ENCODE measurements at regions not wholly inside any gene's neighbourhood (a gene's known extent, or its start where the extent isn't known, plus 50 kb on each side); places are given as distances from the start of the nearest gene placed in this dataset.

DNA sequence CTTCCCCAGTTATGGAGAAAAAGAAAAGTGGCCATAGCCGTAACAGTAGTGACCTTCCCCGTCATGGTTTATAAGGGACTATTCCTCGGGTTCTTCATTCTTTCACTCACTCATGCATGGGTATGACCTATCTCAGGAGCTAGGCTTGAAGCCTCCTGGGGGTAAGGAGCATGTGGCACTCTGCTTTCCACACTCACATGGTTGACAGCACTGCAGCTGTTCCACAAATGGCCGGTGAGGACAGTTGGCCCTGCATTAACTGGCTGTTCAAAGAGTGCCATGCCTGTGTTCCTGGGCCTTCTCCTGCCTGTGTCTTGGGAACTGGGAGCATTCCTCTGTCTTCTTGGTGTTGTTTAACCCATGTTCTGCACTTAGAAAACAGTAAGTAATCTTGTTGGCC, 66.2 kb upstream of the PNMA1 start:
- no peaks in the 10 kb centered on the region for H3K9me3 ChIP-seq (ENCODE audit: insufficient read depth, low read depth, low read length)
- H3K79me2 ChIP-seq (ENCODE audit: control insufficient read depth, insufficient read depth, low read length, poor library complexity), result peaks cover 9% of the 10 kb centered on the region
- no peak overlapping the region for H2BK120ac ChIP-seq (ENCODE audit: insufficient read depth, low read length, poor library complexity)
- peaks cover 0 to 2% of the 10 kb centered on the region in 2 experiments for H3K36me3 ChIP-seq (ENCODE audit: control insufficient read depth in 1 of 2, insufficient read depth in 2 of 2, low read length in 2 of 2)
- H3K9ac ChIP-seq (ENCODE audit: low read length), result no peak overlapping the region
- DNase-seq, result no peak
- H3K4me1 ChIP-seq (ENCODE audit: control insufficient read depth in 1 of 2, insufficient read depth in 2 of 2, low read length in 2 of 2), result peaks cover 29 to 33% of the 10 kb centered on the region in 2 experiments
- H3K27me3 ChIP-seq (ENCODE audit: insufficient read depth, low read length), result no peaks in the 10 kb centered on the region
- H3K23ac ChIP-seq (ENCODE audit: low read length), result no peak overlapping the region
- no peak overlapping the region for H3K4me2 ChIP-seq (ENCODE audit: low read length)
- H3K14ac ChIP-seq (ENCODE audit: low read length), result no peak overlapping the region
- no peak overlapping the region for H3K27ac ChIP-seq (ENCODE audit: low read depth, low read length)
- H4K91ac ChIP-seq (ENCODE audit: low read depth, low read length), result no peak overlapping the region
- H2AK5ac ChIP-seq (ENCODE audit: low read length), result no peak overlapping the region
- no peak overlapping the region for H2BK5ac ChIP-seq (ENCODE audit: low read depth, low read length, poor library complexity)
- peak overlapping the region; percentile 1 for H3K4ac ChIP-seq (ENCODE audit: low read depth, low read length)
- no peak overlapping the region for H2AFZ ChIP-seq (ENCODE audit: insufficient read depth, low read length, poor library complexity)
- peaks cover 21% of the 10 kb centered on the region for H3K79me1 ChIP-seq (ENCODE audit: low read length)
- no peak overlapping the region for H3K4me3 ChIP-seq (ENCODE audit: low read depth, low read length)
- no peak overlapping the region for H3K18ac ChIP-seq (ENCODE audit: low read length)
- no peak overlapping the region for H4K12ac ChIP-seq (ENCODE audit: low read depth, low read length)
- H2BK12ac ChIP-seq (ENCODE audit: low read length), result no peak overlapping the region
- no CpG with 5 or more reads among the region's 4 CpGs for WGBS (ENCODE audit: extremely low coverage, insufficient coverage, insufficient read length)
- no peak overlapping the region for H4K8ac ChIP-seq (ENCODE audit: low read depth, low read length)

DNA sequence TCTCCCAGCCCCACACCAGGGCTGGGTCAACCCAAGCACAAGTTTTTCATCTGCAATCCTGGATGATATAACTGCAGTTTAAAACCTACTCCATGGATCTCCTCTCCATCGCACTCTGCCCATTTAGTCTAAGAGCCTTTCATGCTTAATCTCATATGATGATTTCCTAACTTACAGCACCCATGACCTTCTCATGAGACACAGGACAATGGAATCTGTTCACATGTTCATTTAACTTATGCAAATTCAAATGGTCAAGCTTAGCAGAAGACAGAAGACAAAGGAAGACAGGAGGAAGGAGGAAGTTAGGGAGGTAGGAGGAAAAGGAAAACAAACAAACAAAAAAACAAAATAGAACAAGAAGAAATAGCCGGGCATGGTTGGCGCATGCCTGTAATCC, 64.6 kb upstream of the PNMA1 start:
- no peak overlapping the region for H2AFZ ChIP-seq (ENCODE audit: insufficient read depth, low read length, poor library complexity)
- peaks cover 0 to 2% of the 10 kb centered on the region in 2 experiments for H3K36me3 ChIP-seq (ENCODE audit: control insufficient read depth in 1 of 2, insufficient read depth in 2 of 2, low read length in 2 of 2)
- H3K18ac ChIP-seq (ENCODE audit: low read length), result no peak overlapping the region
- no peak overlapping the region for H2AK5ac ChIP-seq (ENCODE audit: low read length)
- H2BK12ac ChIP-seq (ENCODE audit: low read length), result no peak overlapping the region
- H3K4me1 ChIP-seq (ENCODE audit: control insufficient read depth in 1 of 2, insufficient read depth in 2 of 2, low read length in 2 of 2), result peaks cover 23 to 24% of the 10 kb centered on the region in 2 experiments
- peaks cover 6% of the 10 kb centered on the region for H3K79me1 ChIP-seq (ENCODE audit: low read length)
- H2BK5ac ChIP-seq (ENCODE audit: low read depth, low read length, poor library complexity), result no peak overlapping the region
- no peaks in the 10 kb centered on the region for H3K9me3 ChIP-seq (ENCODE audit: insufficient read depth, low read depth, low read length)
- H3K4me3 ChIP-seq (ENCODE audit: low read depth, low read length), result no peak overlapping the region
- H4K12ac ChIP-seq (ENCODE audit: low read depth, low read length), result no peak overlapping the region
- H3K4ac ChIP-seq (ENCODE audit: low read depth, low read length), result no peak overlapping the region
- no peaks in the 10 kb centered on the region for H3K27me3 ChIP-seq (ENCODE audit: insufficient read depth, low read length)
- no peak overlapping the region for H3K27ac ChIP-seq (ENCODE audit: low read depth, low read length)
- H3K79me2 ChIP-seq (ENCODE audit: control insufficient read depth, insufficient read depth, low read length, poor library complexity), result peaks cover 2% of the 10 kb centered on the region
- H3K9ac ChIP-seq (ENCODE audit: low read length), result no peak overlapping the region
- H4K91ac ChIP-seq (ENCODE audit: low read depth, low read length), result no peak overlapping the region
- H3K23ac ChIP-seq (ENCODE audit: low read length), result no peak overlapping the region
- no peak overlapping the region for H2BK120ac ChIP-seq (ENCODE audit: insufficient read depth, low read length, poor library complexity)
- no peak overlapping the region for H3K4me2 ChIP-seq (ENCODE audit: low read length)
- H3K14ac ChIP-seq (ENCODE audit: low read length), result no peak overlapping the region
- DNase-seq, result no peak
- no peak overlapping the region for H4K8ac ChIP-seq (ENCODE audit: low read depth, low read length)
- no CpG with 5 or more reads among the region's 3 CpGs for WGBS (ENCODE audit: extremely low coverage, insufficient coverage, insufficient read length)

DNA sequence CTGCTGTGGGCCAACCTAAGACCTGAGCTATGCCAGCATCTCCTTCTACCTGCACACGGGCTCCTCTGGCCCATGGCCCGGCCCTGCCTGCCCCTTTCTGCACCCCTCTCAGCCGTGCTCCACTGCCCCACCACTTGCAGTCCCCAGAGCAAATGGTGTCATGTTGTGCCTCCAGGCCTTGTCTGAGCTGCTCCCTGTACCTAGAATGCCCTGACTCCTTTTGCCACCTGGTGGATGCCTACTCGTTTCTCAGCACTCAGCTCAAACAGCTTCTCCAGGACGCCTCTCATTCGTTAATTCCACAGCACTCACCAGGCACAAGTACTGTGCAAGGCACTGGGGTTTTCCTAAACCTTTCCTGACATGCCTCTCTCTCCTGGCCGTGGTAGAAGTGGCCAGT, 63.2 kb upstream of the PNMA1 start:
- H3K79me2 ChIP-seq (ENCODE audit: control insufficient read depth, insufficient read depth, low read length, poor library complexity), result no peaks in the 10 kb centered on the region
- no peak overlapping the region for H2BK5ac ChIP-seq (ENCODE audit: low read depth, low read length, poor library complexity)
- H2BK12ac ChIP-seq (ENCODE audit: low read length), result no peak overlapping the region
- H3K18ac ChIP-seq (ENCODE audit: low read length), result no peak overlapping the region
- DNase-seq, result no peak
- H3K9me3 ChIP-seq (ENCODE audit: insufficient read depth, low read depth, low read length), result no peaks in the 10 kb centered on the region
- no peaks in the 10 kb centered on the region for H3K79me1 ChIP-seq (ENCODE audit: low read length)
- H4K12ac ChIP-seq (ENCODE audit: low read depth, low read length), result no peak overlapping the region
- peak overlapping the region; percentile 17 for H3K9ac ChIP-seq (ENCODE audit: low read length)
- no peak overlapping the region for H2BK120ac ChIP-seq (ENCODE audit: insufficient read depth, low read length, poor library complexity)
- no peak overlapping the region for H3K4me3 ChIP-seq (ENCODE audit: low read depth, low read length)
- no peak overlapping the region for H4K8ac ChIP-seq (ENCODE audit: low read depth, low read length)
- H2AK5ac ChIP-seq (ENCODE audit: low read length), result no peak overlapping the region
- H3K27me3 ChIP-seq (ENCODE audit: insufficient read depth, low read length), result no peaks in the 10 kb centered on the region
- peaks cover 11 to 13% of the 10 kb centered on the region in 2 experiments for H3K4me1 ChIP-seq (ENCODE audit: control insufficient read depth in 1 of 2, insufficient read depth in 2 of 2, low read length in 2 of 2)
- H3K4ac ChIP-seq (ENCODE audit: low read depth, low read length), result no peak overlapping the region
- H3K23ac ChIP-seq (ENCODE audit: low read length), result no peak overlapping the region
- WGBS (ENCODE audit: extremely low coverage, insufficient coverage, insufficient read length), result no CpG with 5 or more reads among the region's 7 CpGs
- peaks cover 0 to 2% of the 10 kb centered on the region in 2 experiments for H3K36me3 ChIP-seq (ENCODE audit: control insufficient read depth in 1 of 2, insufficient read depth in 2 of 2, low read length in 2 of 2)
- no peak overlapping the region for H3K27ac ChIP-seq (ENCODE audit: low read depth, low read length)
- no peak overlapping the region for H3K14ac ChIP-seq (ENCODE audit: low read length)
- no peak overlapping the region for H4K91ac ChIP-seq (ENCODE audit: low read depth, low read length)
- H3K4me2 ChIP-seq (ENCODE audit: low read length), result no peak overlapping the region
- H2AFZ ChIP-seq (ENCODE audit: insufficient read depth, low read length, poor library complexity), result no peak overlapping the region

DNA sequence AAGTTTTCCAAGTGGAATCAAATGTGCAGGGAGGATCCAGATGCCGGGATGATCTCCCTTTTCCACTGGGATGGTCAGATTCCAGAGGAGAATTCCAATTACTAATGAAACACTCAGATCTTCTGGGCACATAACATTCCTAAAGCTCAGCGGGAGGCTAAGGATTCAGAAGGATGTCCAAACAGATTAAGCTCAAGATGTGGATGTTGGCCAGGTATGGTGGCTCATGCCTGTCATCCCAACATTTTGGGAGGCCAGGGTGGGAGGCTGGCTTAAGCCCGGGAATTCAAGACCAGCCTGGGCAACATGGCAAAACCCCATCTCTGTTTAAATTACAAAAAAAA, 62.0 kb upstream of the PNMA1 start:
- H3K79me1 ChIP-seq (ENCODE audit: low read length), result no peaks in the 10 kb centered on the region
- no CpG with 5 or more reads among the region's 3 CpGs for WGBS (ENCODE audit: extremely low coverage, insufficient coverage, insufficient read length)

More for the DNA sequence above, 62.0 kb upstream of the PNMA1 start:
- Histone ChIP-seq H3K27me3 (ENCODE audit: insufficient read depth, low read length) (no peaks in the 10 kb centered on the region), H3K4ac (ENCODE audit: low read depth, low read length) (no peak overlapping the region), H3K4me3 (ENCODE audit: low read depth, low read length) (no peak overlapping the region), H2AK5ac (ENCODE audit: low read length) (no peak overlapping the region), H4K12ac (ENCODE audit: low read depth, low read length) (no peak overlapping the region), H4K8ac (ENCODE audit: low read depth, low read length) (no peak overlapping the region), H3K9me3 (ENCODE audit: insufficient read depth, low read depth, low read length) (no peaks in the 10 kb centered on the region), H3K18ac (ENCODE audit: low read length) (no peak overlapping the region), H4K91ac (ENCODE audit: low read depth, low read length) (no peak overlapping the region), H2BK5ac (ENCODE audit: low read depth, low read length, poor library complexity) (no peak overlapping the region), H2BK120ac (ENCODE audit: insufficient read depth, low read length, poor library complexity) (no peak overlapping the region), H3K4me2 (ENCODE audit: low read length) (no peak overlapping the region), H3K9ac (ENCODE audit: low read length) (no peak overlapping the region), H3K36me3 (ENCODE audit: control insufficient read depth in 1 of 2, insufficient read depth in 2 of 2, low read length in 2 of 2) (peaks cover 0 to 2% of the 10 kb centered on the region in 2 experiments), H3K4me1 (ENCODE audit: control insufficient read depth in 1 of 2, insufficient read depth in 2 of 2, low read length in 2 of 2) (peaks cover 20 to 21% of the 10 kb centered on the region in 2 experiments), H2BK12ac (ENCODE audit: low read length) (no peak overlapping the region), H3K23ac (ENCODE audit: low read length) (no peak overlapping the region), H2AFZ (ENCODE audit: insufficient read depth, low read length, poor library complexity) (no peak overlapping the region), H3K14ac (ENCODE audit: low read length) (no peak overlapping the region), H3K79me2 (ENCODE audit: control insufficient read depth, insufficient read depth, low read length, poor library complexity) (peaks cover 2% of the 10 kb centered on the region), H3K27ac (ENCODE audit: low read depth, low read length) (no peak overlapping the region)
- peak in 1 of 2 donors; percentile 59 for DNase-seq

Data from trophoblast cell (in vitro differentiated cells and primary cell).